SK-N-SH (cell line): ENCODE measurements at regions not wholly inside any gene's neighbourhood (a gene's known extent, or its start where the extent isn't known, plus 50 kb on each side); places are given as distances from the start of the nearest gene placed in this dataset.

Source experiments
- CTCF ChIA-PET: fragments of 300-600, 350-600 bp; formaldehyde crosslinking; extraction: SDS; loops from one replicate; lab custom pipeline; 2021; lab: Yijun Ruan, JAX
- POLR2A ChIA-PET: fragments of 350-600 bp; sonication (Branson Sonifier 250); formaldehyde crosslinking; extraction: SDS; loops from one replicate; lab custom pipeline; 2020; ENCODE audit warnings: antibody characterized with exemption, inconsistent platforms; lab: Yijun Ruan, JAX
- DNase-seq: peaks from one replicate; pipeline ENCODE4 v3.0.0; 2012
- H2AFZ ChIP-seq: fragments of 200-600 bp; sonication (generic); 2 replicates; pipeline ENCODE4 v1.8.1; 2016; ENCODE audit warnings: antibody characterized with exemption, mild to moderate bottlenecking, low read depth
- H3F3A ChIP-seq: fragments of 200-600 bp; sonication (generic); replicated peaks from 2 replicates; pipeline ENCODE3; 2016; ENCODE audit warnings: antibody characterized with exemption, mild to moderate bottlenecking; ENCODE audit not compliant: insufficient read depth
- H3K27ac ChIP-seq, 2 experiments: fragments of 200-500 bp in 1 of 2; fragments of 200-600 bp in 1 of 2; sonication (Bioruptor generic) in 1 of 2; sonication (generic), shearing (Covaris generic) in 1 of 2; 2 replicates each; pipeline versions ENCODE4 v1.5.1 to v1.6.1; 2014 to 2016; ENCODE audit warnings: low read depth in 2 of 2, inconsistent platforms in 1 of 2, low read length in 1 of 2, mild to moderate bottlenecking in 1 of 2, mixed read lengths in 1 of 2
- H3K27me3 ChIP-seq: fragments of 200-600 bp; sonication (generic), shearing (Covaris generic); 2 replicates; pipeline ENCODE4 v1.6.1; 2016; ENCODE audit warnings: mixed run types; ENCODE audit not compliant: insufficient read depth
- H3K36me3 ChIP-seq, 2 experiments: fragments of 200-500 bp in 1 of 2; fragments of 200-600 bp in 1 of 2; sonication (Bioruptor generic) in 1 of 2; sonication (generic) in 1 of 2; replicated peaks in 1 of 2; 2 replicates each; pipeline versions ENCODE3 to v1.5.1; 2014 to 2016; ENCODE audit warnings: low read length in 1 of 2, mild to moderate bottlenecking in 1 of 2; ENCODE audit not compliant: insufficient read depth in 2 of 2, control insufficient read depth in 1 of 2
- H3K4me1 ChIP-seq, 2 experiments: fragments of 200-500 bp in 1 of 2; fragments of 200-600 bp in 1 of 2; sonication (Bioruptor generic) in 1 of 2; sonication (generic), shearing (Covaris generic) in 1 of 2; 2 replicates each; pipeline versions ENCODE4 v1.5.1 to v1.6.1; 2014 to 2016; ENCODE audit warnings: low read depth in 1 of 2, low read length in 1 of 2, mixed run types in 1 of 2; ENCODE audit not compliant: insufficient read depth in 2 of 2, control insufficient read depth in 1 of 2
- H3K4me2 ChIP-seq: fragments of 200-600 bp; sonication (generic), shearing (Covaris generic); 2 replicates; pipeline ENCODE4 v1.6.1; 2017; ENCODE audit warnings: mixed run types
- H3K4me3 ChIP-seq, 2 experiments: fragments of 200-500 bp in 1 of 2; fragments of 200-600 bp in 1 of 2; sonication (Bioruptor generic) in 1 of 2; sonication (generic), shearing (Covaris generic) in 1 of 2; 2 replicates each; pipeline versions ENCODE4 v1.5.1 to v1.8.1; 2014 to 2016; ENCODE audit warnings: low read depth in 2 of 2, inconsistent platforms in 1 of 2, low read length in 1 of 2, mild to moderate bottlenecking in 1 of 2, mixed read lengths in 1 of 2, moderate library complexity in 1 of 2
- H3K79me2 ChIP-seq: fragments of 200-600 bp; sonication (generic); 2 replicates; pipeline ENCODE4 v1.8.1; 2017; ENCODE audit warnings: mild to moderate bottlenecking; ENCODE audit not compliant: insufficient read depth
- H3K9ac ChIP-seq: fragments of 200-600 bp; sonication (generic); 2 replicates; pipeline ENCODE4 v1.6.1; 2017; ENCODE audit warnings: mixed run types
- H3K9me2 ChIP-seq: fragments of 200-600 bp; sonication (generic); 2 replicates; pipeline ENCODE4 v1.6.1; 2017; ENCODE audit warnings: mixed run types
- H3K9me3 ChIP-seq: fragments of 200-600 bp; sonication (generic); 2 replicates; pipeline ENCODE4 v1.6.1; 2017; ENCODE audit warnings: mixed run types, mild to moderate bottlenecking, moderate library complexity
- H4K20me1 ChIP-seq: fragments of 200-600 bp; sonication (generic); 2 replicates; pipeline ENCODE4 v1.6.1; 2017; ENCODE audit warnings: mild to moderate bottlenecking, mixed run types; ENCODE audit not compliant: insufficient read depth
- CTCF ChIP-seq: fragments of 200-600 bp; sonication (generic); IDR thresholded peaks from 2 replicates; pipeline ENCODE4 v1.6.1; 2017; ENCODE audit warnings: antibody characterized with exemption, mild to moderate bottlenecking, moderate library complexity
- ELF1 ChIP-seq: IDR thresholded peaks from 2 replicates; pipeline ENCODE4 v1.4.0; 2012
- FOXJ3 ChIP-seq: sonication (generic); formaldehyde crosslinking; IDR thresholded peaks from 2 replicates; pipeline ENCODE4 v1.5.1; 2020; ENCODE audit warnings: mild to moderate bottlenecking, missing genetic modification reagents
- GATA2 ChIP-seq: sonication (generic); formaldehyde crosslinking; IDR thresholded peaks from 2 replicates; pipeline ENCODE4 v1.5.0; 2020; ENCODE audit warnings: mild to moderate bottlenecking, missing genetic modification reagents
- IRF3 ChIP-seq: fragments of 150-350 bp; IDR thresholded peaks from 2 replicates; pipeline ENCODE4 v1.6.1; 2016; ENCODE audit warnings: mild to moderate bottlenecking, low read depth, low read length
- MAX ChIP-seq: IDR thresholded peaks from 2 replicates; pipeline ENCODE4 v1.4.0; 2012; ENCODE audit warnings: low read depth
- MEF2A ChIP-seq: IDR thresholded peaks from 2 replicates; pipeline ENCODE4 v1.4.0; 2012; ENCODE audit warnings: low read depth, borderline replicate concordance
- RAD21 ChIP-seq: IDR thresholded peaks from 2 replicates; pipeline ENCODE4 v1.6.1; 2012; ENCODE audit warnings: mild to moderate bottlenecking, low read length
- RFX5 ChIP-seq: IDR thresholded peaks from 2 replicates; pipeline ENCODE4 v1.6.1; 2012; ENCODE audit warnings: mild to moderate bottlenecking, improper control_type of control experiment, low read length
- SMC3 ChIP-seq: IDR thresholded peaks from 2 replicates; pipeline ENCODE4 v1.6.1; 2012; ENCODE audit warnings: low read depth, low read length, improper control_type of control experiment
- TAF1 ChIP-seq: IDR thresholded peaks from 2 replicates; pipeline ENCODE4 v1.6.1; 2012; ENCODE audit warnings: low read depth, mild to moderate bottlenecking, low read length, moderate library complexity, borderline replicate concordance
- TEAD4 ChIP-seq: IDR thresholded peaks from 2 replicates; pipeline ENCODE4 v1.4.0; 2012; ENCODE audit warnings: mild to moderate bottlenecking, borderline replicate concordance; ENCODE audit not compliant: insufficient read depth
- USF2 ChIP-seq: fragments of 150-350 bp; IDR thresholded peaks from 2 replicates; pipeline ENCODE4 v1.6.1; 2017; ENCODE audit warnings: antibody characterized with exemption, low read length, low read depth, borderline replicate concordance
- WGBS: methylation state at CpG from one replicate; pipeline ENCODE4 v1.1.6; 2017; ENCODE audit warnings: low lambda C conversion rate; 5-methylcytosine and 5-hydroxymethylcytosine counted together

GRCh38 chr10:44464503-44464902 lies 79.6 kb upstream of the CXCL12 start:
- Histone ChIP-seq H3F3A (no peaks in the 10 kb centered on the region), H3K9me3 (no peaks in the 10 kb centered on the region), H3K27me3 (peaks cover 20% of the 10 kb centered on the region; the same call in 1 of the 2 replicates), H3K9me2 (no peaks in the 10 kb centered on the region), H3K36me3 (no peaks in the 10 kb centered on the region), H3K4me2 (no peak overlapping the region), H3K27ac (no peak overlapping the region), H2AFZ (no peak overlapping the region), H3K4me3 (no peak overlapping the region), H3K79me2 (no peaks in the 10 kb centered on the region), H3K9ac (no peak overlapping the region), H4K20me1 (no peaks in the 10 kb centered on the region), H3K4me1 (no peaks in the 10 kb centered on the region; a peak in 1 of 4 replicates)
- ChIA-PET CTCF (no interaction called here), POLR2A (no interaction called here)
- DNase-seq, result no peak
- peak; percentile 35 for TF ChIP-seq CTCF
- TF ChIP-seq IRF3, result no peak
- no peak for TF ChIP-seq FOXJ3 (CRISPR knock-in tag)
- no peak for TF ChIP-seq ELF1
- 3% methylated on average over 2 of the region's 2 CpGs for WGBS

- H3K9me2 ChIP-seq, result no peaks in the 10 kb centered on the region
- no peaks in the 10 kb centered on the region for H3K79me2 ChIP-seq
- H3K36me3 ChIP-seq, result no peaks in the 10 kb centered on the region
- H2AFZ ChIP-seq, result no peak overlapping the region
- H3K27me3 ChIP-seq, result peaks cover 18% of the 10 kb centered on the region; the same call in 1 of the 2 replicates
- H3K4me2 ChIP-seq, result no peak overlapping the region
- H3F3A ChIP-seq, result no peaks in the 10 kb centered on the region
- no peak overlapping the region for H3K27ac ChIP-seq
- no peaks in the 10 kb centered on the region; a peak in 1 of 4 replicates for H3K4me1 ChIP-seq
- TF ChIP-seq TEAD4 (no peak), MEF2A (no peak), USF2 (no peak), SMC3 (no peak), RAD21 (no peak), RFX5 (no peak), FOXJ3 (CRISPR knock-in tag) (no peak), GATA2 (CRISPR knock-in tag) (no peak), ELF1 (no peak), IRF3 (no peak), MAX (no peak), TAF1 (no peak)
- H4K20me1 ChIP-seq, result no peaks in the 10 kb centered on the region
- ChIA-PET CTCF (no interaction called here), POLR2A (no interaction called here)
- H3K4me3 ChIP-seq, result no peak overlapping the region
- no peaks in the 10 kb centered on the region for H3K9me3 ChIP-seq
- WGBS, result 1% methylated on average over 11 of the region's 11 CpGs
- peak; percentile 16 for DNase-seq
- H3K9ac ChIP-seq, result no peak overlapping the region
Observed at GRCh38 chr10:44465401-44466115, 80.7 kb upstream of the CXCL12 start.
